GM19328 (cell line): ENCODE measurements at regions not wholly inside any gene's neighbourhood (a gene's known extent, or its start where the extent isn't known, plus 50 kb on each side); places are given as distances from the start of the nearest gene placed in this dataset.
"Not testable (repeated sequence)": the region's sequence is repeated elsewhere in the genome, so short reads cannot be mapped to it uniquely, and the experiment has no call there.

Experiments
- ATAC-seq: cut with Tn5 transposase; IDR thresholded peaks from one replicate; pipeline ENCODE4 v1.9.1; 2021; ENCODE audit warnings: mild to moderate bottlenecking, moderate library complexity; ENCODE audit not compliant: unreplicated experiment

GRCh38 chr6:6808915-6809314 is 220.4 kb downstream of the LY86 start:
- no peak for ATAC-seq

- no peak for ATAC-seq
Measured at GRCh38 chr6:6810727-6811126, 222.2 kb downstream of the LY86 start.

- ATAC-seq: no peak
Measured at GRCh38 chr6:6811128-6812009, 222.8 kb downstream of the LY86 start.

GRCh38 chr6:6812427-6812826 is 223.9 kb downstream of the LY86 start:
- ATAC-seq: no peak

GRCh38 chr6:6815732-6816131 is 227.2 kb downstream of the LY86 start:
- ATAC-seq: no peak

GRCh38 chr6:6816716-6817115 is 228.2 kb downstream of the LY86 start:
- ATAC-seq: no peak

- ATAC-seq: no peak
Measured at GRCh38 chr6:6818078-6818639, 229.6 kb downstream of the LY86 start.

GRCh38 chr6:6820641-6821238 is 232.2 kb downstream of the LY86 start:
- ATAC-seq: no peak

GRCh38 chr6:6821639-6822261 is 233.2 kb downstream of the LY86 start:
- ATAC-seq: no peak

- no peak for ATAC-seq
Measured at GRCh38 chr6:6823030-6823429, 234.5 kb downstream of the LY86 start.

- ATAC-seq: no peak
Measured at GRCh38 chr6:6823568-6824224, 235.2 kb downstream of the LY86 start.

GRCh38 chr6:6824381-6824780 is 235.9 kb downstream of the LY86 start:
- ATAC-seq: no peak

- no peak for ATAC-seq
Measured at GRCh38 chr6:6825193-6825784, 236.8 kb downstream of the LY86 start.

- ATAC-seq: peak; percentile 58
Measured at GRCh38 chr6:6826095-6826901, 237.8 kb downstream of the LY86 start.

GRCh38 chr6:6826961-6827360 is 238.4 kb downstream of the LY86 start:
- ATAC-seq: no peak

- ATAC-seq: no peak
Measured at GRCh38 chr6:6829872-6830685, 241.6 kb downstream of the LY86 start.

GRCh38 chr6:6830686-6831063 is 242.2 kb downstream of the LY86 start:
- ATAC-seq: not testable (repeated sequence)

GRCh38 chr6:6832439-6832838 is 243.9 kb downstream of the LY86 start:
- no peak for ATAC-seq
